Activated CD8-positive, alpha-beta T cell treated with anti-CD3 and anti-CD28 coated beads, Interleukin-2, amount 10 ng/mL, durations not matched to agents 7 days and 5 days (primary cell): ENCODE measurements at regions not wholly inside any gene's neighbourhood (a gene's known extent, or its start where the extent isn't known, plus 50 kb on each side); places are given as distances from the start of the nearest gene placed in this dataset.

Experiments used
- ATAC-seq: fragments of 150-1000 bp; cut with Tn5 transposase; one replicate; pipeline ENCODE4 v1.10.0; 2021; ENCODE audit warnings: moderate library complexity
- CTCF ChIA-PET: fragments of 350-600 bp; sonication (Branson Sonifier 250); formaldehyde crosslinking; loops from one replicate; lab custom pipeline; 2021; ENCODE audit warnings: antibody characterized with exemption; lab: Charles Lee
- POLR2A ChIA-PET: fragments of 350-600 bp; sonication (Branson Sonifier 250); formaldehyde crosslinking; loops from one replicate; lab custom pipeline; 2021; ENCODE audit warnings: antibody characterized with exemption; lab: Charles Lee
- DNase-seq: peaks from one replicate; pipeline ENCODE4 v3.0.0-alpha.2; 2020
- H3K27ac Mint-ChIP-seq: one replicate; pipeline ENCODE4 v1.8.0; 2021; ENCODE audit warnings: mild to moderate bottlenecking, mixed read lengths
- H3K27me3 Mint-ChIP-seq: one replicate; pipeline ENCODE4 v1.8.0; 2021; ENCODE audit warnings: low read depth, mixed read lengths
- H3K36me3 Mint-ChIP-seq: one replicate; pipeline ENCODE4 v1.8.0; 2021; ENCODE audit warnings: low read depth, mixed read lengths
- H3K4me1 Mint-ChIP-seq: one replicate; pipeline ENCODE4 v1.8.0; 2021; ENCODE audit warnings: low read depth, mixed read lengths
- H3K4me3 Mint-ChIP-seq: one replicate; pipeline ENCODE4 v1.8.0; 2021; ENCODE audit warnings: mild to moderate bottlenecking, mixed read lengths
- H3K9me3 Mint-ChIP-seq: one replicate; pipeline ENCODE4 v1.8.0; 2022; ENCODE audit warnings: mixed read lengths; ENCODE audit not compliant: insufficient read depth

GRCh38 chr9:105141146-105141975, 103.1 kb upstream of the SLC44A1 start:
- Mint-ChIP-seq H3K36me3 (no peaks in the 10 kb centered on the region), H3K9me3 (no peaks in the 10 kb centered on the region), H3K4me1 (peaks cover 4% of the 10 kb centered on the region), H3K27me3 (peaks cover 21% of the 10 kb centered on the region), H3K27ac (no peak overlapping the region), H3K4me3 (no peak overlapping the region)
- ChIA-PET CTCF (interaction anchor here (1.0 to 1.2 kb wide), 2 partner anchors 275 to 278 kb away, joined by 3 to 4 read pairs; no protein-coding TSS in a partner anchor), POLR2A (no interaction called here)
- DNase-seq (no peak), ATAC-seq (no peak)

GRCh38 chr9:105141976-105142250, 102.5 kb upstream of the SLC44A1 start:
- H3K4me3 Mint-ChIP-seq: no peak overlapping the region
- H3K27ac Mint-ChIP-seq: no peak overlapping the region
- no peaks in the 10 kb centered on the region for H3K36me3 Mint-ChIP-seq
- ChIA-PET POLR2A (no interaction called here), CTCF (interaction anchor here (1.2 kb wide), 1 partner anchor 279 kb away, joined by 4 read pairs; no protein-coding TSS in a partner anchor)
- H3K9me3 Mint-ChIP-seq: no peaks in the 10 kb centered on the region
- ATAC-seq: no peak
- no peak for DNase-seq
- peaks cover 21% of the 10 kb centered on the region for H3K27me3 Mint-ChIP-seq
- H3K4me1 Mint-ChIP-seq: peaks cover 4% of the 10 kb centered on the region

GRCh38 chr9:105142406-105143135, 101.9 kb upstream of the SLC44A1 start:
- Mint-ChIP-seq H3K27ac (no peak overlapping the region), H3K4me3 (no peak overlapping the region), H3K4me1 (peaks cover 4% of the 10 kb centered on the region), H3K36me3 (no peaks in the 10 kb centered on the region), H3K9me3 (no peaks in the 10 kb centered on the region), H3K27me3 (peaks cover 21% of the 10 kb centered on the region)
- ChIA-PET CTCF (no interaction called here), POLR2A (no interaction called here)
- DNase-seq: no peak
- no peak for ATAC-seq

- H3K27ac Mint-ChIP-seq: no peak overlapping the region
- no peak overlapping the region for H3K4me3 Mint-ChIP-seq
- H3K9me3 Mint-ChIP-seq: no peaks in the 10 kb centered on the region
- H3K36me3 Mint-ChIP-seq: no peaks in the 10 kb centered on the region
- peaks cover 4% of the 10 kb centered on the region for H3K4me1 Mint-ChIP-seq
- ChIA-PET CTCF (no interaction called here), POLR2A (no interaction called here)
- peaks cover 21% of the 10 kb centered on the region for H3K27me3 Mint-ChIP-seq
- DNase-seq (no peak), ATAC-seq (no peak)
These were observed 101.4 kb upstream of the SLC44A1 start for GRCh38 chr9:105143136-105143430.

GRCh38 chr9:105144076-105144475, 100.4 kb upstream of the SLC44A1 start:
- Mint-ChIP-seq H3K4me3 (no peak overlapping the region), H3K27me3 (peaks cover 23% of the 10 kb centered on the region), H3K36me3 (no peaks in the 10 kb centered on the region), H3K4me1 (peaks cover 4% of the 10 kb centered on the region), H3K9me3 (no peaks in the 10 kb centered on the region), H3K27ac (no peak overlapping the region)
- ChIA-PET CTCF (no interaction called here), POLR2A (no interaction called here)
- ATAC-seq (no peak), DNase-seq (no peak)

- peaks cover 4% of the 10 kb centered on the region for H3K4me1 Mint-ChIP-seq
- CTCF ChIA-PET: no interaction called here
- no peak for DNase-seq
- H3K27me3 Mint-ChIP-seq: peaks cover 19% of the 10 kb centered on the region
- ATAC-seq: no peak
- no peaks in the 10 kb centered on the region for H3K9me3 Mint-ChIP-seq
- H3K27ac Mint-ChIP-seq: no peak overlapping the region
- no peaks in the 10 kb centered on the region for H3K36me3 Mint-ChIP-seq
- POLR2A ChIA-PET: no interaction called here
- no peak overlapping the region for H3K4me3 Mint-ChIP-seq
These were observed 99.6 kb upstream of the SLC44A1 start for GRCh38 chr9:105144841-105145240.

- POLR2A ChIA-PET: no interaction called here
These were observed 97.8 kb upstream of the SLC44A1 start for GRCh38 chr9:105146677-105147076.

GRCh38 chr9:105147110-105147871, 97.2 kb upstream of the SLC44A1 start:
- Mint-ChIP-seq H3K4me3 (no peak overlapping the region), H3K9me3 (no peaks in the 10 kb centered on the region), H3K27me3 (peaks cover 11% of the 10 kb centered on the region), H3K4me1 (peaks cover 4% of the 10 kb centered on the region), H3K27ac (no peak overlapping the region), H3K36me3 (no peaks in the 10 kb centered on the region)
- ChIA-PET CTCF (no interaction called here), POLR2A (no interaction called here)
- DNase-seq (no peak), ATAC-seq (no peak)

More at GRCh38 chr9:105146677-105147076, 97.8 kb upstream of the SLC44A1 start:
- Mint-ChIP-seq H3K27me3 (peaks cover 13% of the 10 kb centered on the region), H3K4me1 (peaks cover 4% of the 10 kb centered on the region), H3K36me3 (no peaks in the 10 kb centered on the region), H3K9me3 (no peaks in the 10 kb centered on the region), H3K4me3 (no peak overlapping the region), H3K27ac (no peak overlapping the region)
- CTCF ChIA-PET: no interaction called here
- DNase-seq (no peak), ATAC-seq (no peak)

GRCh38 chr9:105148328-105149006, 96.0 kb upstream of the SLC44A1 start:
- H3K36me3 Mint-ChIP-seq: no peaks in the 10 kb centered on the region
- peaks cover 7% of the 10 kb centered on the region for H3K27me3 Mint-ChIP-seq
- ATAC-seq (no peak), DNase-seq (no peak)
- ChIA-PET POLR2A (interaction anchor here (0.6 kb wide), 1 partner anchor 200 kb away, joined by 4 read pairs; no protein-coding TSS in a partner anchor), CTCF (no interaction called here)
- H3K4me1 Mint-ChIP-seq: peaks cover 4% of the 10 kb centered on the region
- H3K9me3 Mint-ChIP-seq: no peaks in the 10 kb centered on the region
- H3K27ac Mint-ChIP-seq: no peak overlapping the region
- H3K4me3 Mint-ChIP-seq: no peak overlapping the region

GRCh38 chr9:105150991-105151685, 93.3 kb upstream of the SLC44A1 start:
- DNase-seq (no peak), ATAC-seq (no peak)
- H3K27ac Mint-ChIP-seq: no peak overlapping the region
- H3K9me3 Mint-ChIP-seq: no peaks in the 10 kb centered on the region
- POLR2A ChIA-PET: no interaction called here
- no peak overlapping the region for H3K4me3 Mint-ChIP-seq
- H3K27me3 Mint-ChIP-seq: peaks cover 7% of the 10 kb centered on the region
- no peaks in the 10 kb centered on the region for H3K36me3 Mint-ChIP-seq
- CTCF ChIA-PET: interaction anchor here (1.3 to 1.5 kb wide), 2 partner anchors 12 to 23 kb away, joined by 3 read pairs; no protein-coding TSS in a partner anchor
- H3K4me1 Mint-ChIP-seq: no peaks in the 10 kb centered on the region

GRCh38 chr9:105151686-105151995, 92.8 kb upstream of the SLC44A1 start:
- Mint-ChIP-seq H3K4me3 (no peak overlapping the region), H3K27me3 (peaks cover 4% of the 10 kb centered on the region), H3K27ac (no peak overlapping the region), H3K9me3 (no peaks in the 10 kb centered on the region), H3K4me1 (no peaks in the 10 kb centered on the region), H3K36me3 (no peaks in the 10 kb centered on the region)
- CTCF ChIA-PET: interaction anchor here (1.3 kb wide), 1 partner anchor 12 kb away, joined by 3 read pairs; no protein-coding TSS in a partner anchor
- POLR2A ChIA-PET: no interaction called here
- DNase-seq (no peak), ATAC-seq (no peak)
